GM12878 (cell line): ENCODE measurements at regions not wholly inside any gene's neighbourhood (a gene's known extent, or its start where the extent isn't known, plus 50 kb on each side); places are given as distances from the start of the nearest gene placed in this dataset.

Experiments
- ATAC-seq: fragments of 200-7000 bp; cut with Tn5 transposase; 3 replicates; pipeline ENCODE4 v1.9.1; 2020; ENCODE audit warnings: mild to moderate bottlenecking, moderate library complexity
- BruUV-seq: library from RNA; stranded (reverse); fragments of 400-500 nt; replicated peaks from 2 replicates; lab custom pipeline; 2021; lab: Mats Ljungman, UMichigan
- CTCF ChIA-PET: fragments of 300-600 bp; sonication (Branson Sonifier 250); formaldehyde crosslinking; extraction: SDS; loops from one replicate; lab custom pipeline; 2021; ENCODE audit warnings: inconsistent platforms; lab: Yijun Ruan, JAX
- POLR2A ChIA-PET: fragments of 350-600 bp; formaldehyde crosslinking; extraction: SDS; loops from one replicate; lab custom pipeline; 2021; ENCODE audit warnings: inconsistent platforms; lab: Charles Lee
- RAD21 ChIA-PET: fragments of 300-600 bp; sonication (Branson Sonifier 250); formaldehyde crosslinking; loops from one replicate; lab custom pipeline; 2023; ENCODE audit warnings: antibody characterized with exemption; ENCODE audit not compliant: unreplicated experiment; lab: Charles Lee
- SMC1A ChIA-PET: fragments of 300-600 bp; sonication (Branson Sonifier 250); formaldehyde crosslinking; loops from one replicate; lab custom pipeline; 2023; ENCODE audit not compliant: unreplicated experiment, uncharacterized antibody; lab: Charles Lee
- DNase-seq: peaks from one replicate; pipeline ENCODE4 v3.0.0-alpha.2; 2011; ENCODE audit warnings: low read depth, low spot score
- FAIRE-seq: peaks from 3 replicates; lab custom pipeline; 2011; peaks lifted over from hg19 to GRCh38; lab: Jason Lieb, UNC
- H2AFZ ChIP-seq: 2 replicates; pipeline ENCODE4 v1.6.0; 2011; ENCODE audit warnings: low read depth, low read length, control low read depth; ENCODE audit not compliant: control insufficient read depth
- H3K27ac ChIP-seq: 2 replicates; pipeline ENCODE4 v1.5.1; 2011; ENCODE audit warnings: control low read depth; ENCODE audit not compliant: control insufficient read depth, insufficient read depth
- H3K27me3 ChIP-seq, 2 experiments: replicated peaks in 1 of 2; 2 replicates each; pipeline versions ENCODE4 v1.6.0 to v1.6.1; 2011; ENCODE audit warnings: low read length in 1 of 2; ENCODE audit not compliant: control insufficient read depth in 2 of 2, insufficient read depth in 2 of 2
- H3K36me3 ChIP-seq, 2 experiments: 2 replicates each; pipeline ENCODE4 v1.5.1; 2011; ENCODE audit warnings: low read length in 1 of 2; ENCODE audit not compliant: control insufficient read depth in 2 of 2, insufficient read depth in 2 of 2
- H3K4me1 ChIP-seq: 2 replicates; pipeline ENCODE4 v1.6.1; 2011; ENCODE audit warnings: mild to moderate bottlenecking, low read length, moderate library complexity, mixed read lengths; ENCODE audit not compliant: control insufficient read depth, insufficient read depth
- H3K4me2 ChIP-seq: 2 replicates; pipeline ENCODE4 v1.6.0; 2011; ENCODE audit warnings: control low read depth; ENCODE audit not compliant: control insufficient read depth, insufficient read depth
- H3K4me3 ChIP-seq: fragments of 200-600 bp; sonication (generic); 2 replicates; pipeline ENCODE4 v1.5.1; 2016
- H3K79me2 ChIP-seq: 2 replicates; pipeline ENCODE4 v1.6.0; 2011; ENCODE audit warnings: low read length; ENCODE audit not compliant: control insufficient read depth, insufficient read depth
- H3K9ac ChIP-seq: 2 replicates; pipeline ENCODE4 v1.8.0; 2011; ENCODE audit warnings: low read length, control low read depth, mixed read lengths; ENCODE audit not compliant: control insufficient read depth, insufficient read depth
- H3K9me3 ChIP-seq: replicated peaks from 3 replicates; pipeline ENCODE4 v1.5.1; 2011; ENCODE audit warnings: mild to moderate bottlenecking, low read length; ENCODE audit not compliant: control insufficient read depth, insufficient read depth
- H4K20me1 ChIP-seq: 2 replicates; pipeline ENCODE4 v1.6.0; 2011; ENCODE audit not compliant: control insufficient read depth, insufficient read depth
- CREB1 ChIP-seq: IDR thresholded peaks from 2 replicates; pipeline ENCODE4 v1.6.1; 2012; ENCODE audit warnings: low read depth, mild to moderate bottlenecking, inconsistent platforms
- E2F4 ChIP-seq: IDR thresholded peaks from 2 replicates; pipeline ENCODE4 v1.6.1; 2012; ENCODE audit warnings: low read depth, low read length, improper control_type of control experiment
- HDAC2 ChIP-seq: fragments of 200-600 bp; sonication (generic); IDR thresholded peaks from 2 replicates; pipeline ENCODE4 v1.6.1; 2017
- HDAC6 ChIP-seq: fragments of 200-600 bp; sonication (generic); IDR thresholded peaks from one replicate; pipeline ENCODE4 v1.8.0; 2017; ENCODE audit warnings: antibody characterized with exemption; ENCODE audit not compliant: unreplicated experiment
- IKZF1 ChIP-seq: fragments of 450-650 bp; conservative IDR thresholded peaks from 2 replicates; pipeline ENCODE4 v1.6.1; 2017; ENCODE audit warnings: antibody characterized with exemption, mild to moderate bottlenecking
- MXI1 ChIP-seq: fragments of 150-350 bp; IDR thresholded peaks from 2 replicates; pipeline ENCODE4 v1.6.1; 2011; ENCODE audit warnings: low read depth, mild to moderate bottlenecking, inconsistent platforms, low read length, improper control_type of control experiment
- MYB ChIP-seq: fragments of 150-350 bp; IDR thresholded peaks from 2 replicates; pipeline ENCODE4 v1.6.1; 2014; ENCODE audit warnings: mild to moderate bottlenecking, low read depth, low read length, borderline replicate concordance
- NBN ChIP-seq: fragments of 450-650 bp; IDR thresholded peaks from 2 replicates; pipeline ENCODE4 v1.6.1; 2016
- RCOR1 ChIP-seq: conservative IDR thresholded peaks from 2 replicates; pipeline ENCODE4 v1.6.1; 2012; ENCODE audit warnings: low read depth, low read length, improper control_type of control experiment
- SMAD1 ChIP-seq: fragments of 450-650 bp; IDR thresholded peaks from 2 replicates; pipeline ENCODE4 v1.6.1; 2018; ENCODE audit warnings: mild to moderate bottlenecking, low read depth; ENCODE audit not compliant: partially characterized antibody
- SP1 ChIP-seq: IDR thresholded peaks from one replicate; pipeline ENCODE4 v1.6.1; 2011; ENCODE audit warnings: low read depth, low read length
- SUPT20H ChIP-seq: IDR thresholded peaks from 2 replicates; pipeline ENCODE4 v1.6.1; 2011; ENCODE audit warnings: low read depth, mild to moderate bottlenecking, low read length, moderate library complexity, borderline replicate concordance; ENCODE audit not compliant: control insufficient read depth
- TBL1XR1 ChIP-seq: IDR thresholded peaks from 2 replicates; pipeline ENCODE4 v1.6.1; 2012; ENCODE audit warnings: low read depth, low read length, improper control_type of control experiment
- WRNIP1 ChIP-seq: IDR thresholded peaks from 2 replicates; pipeline ENCODE4 v1.6.1; 2011; ENCODE audit warnings: low read depth, low read length, improper control_type of control experiment, borderline replicate concordance
- ZBTB11 ChIP-seq: fragments of 450-650 bp; formaldehyde crosslinking; IDR thresholded peaks from 2 replicates; pipeline ENCODE4 v1.5.0; 2022; ENCODE audit warnings: mild to moderate bottlenecking, missing genetic modification characterization
- WGBS: methylation state at CpG from one replicate; pipeline ENCODE4 v1.1.6; 2016; ENCODE audit warnings: low lambda C conversion rate; ENCODE audit not compliant: insufficient replicate concordance, insufficient coverage; ENCODE audit errors: missing lambda C conversion rate; 5-methylcytosine and 5-hydroxymethylcytosine counted together
- in situ Hi-C: fragments of 300-500 bp; cut with MboI; formaldehyde crosslinking; loops from 9 replicates; pipeline ENCODE4 v1.14.3; 2018; ENCODE audit warnings: mixed read lengths
- intact Hi-C: fragments of 100-400 bp; cut with micrococcal nuclease; formaldehyde crosslinking; loops from one replicate; pipeline ENCODE4 v1.14.2; 2022; ENCODE audit not compliant: unreplicated experiment

- FAIRE-seq = no peak
- RAD21 ChIA-PET = no interaction called here
These were observed 401.9 kb downstream of the LNPK start for GRCh38 chr2:175599966-175600831.

More at GRCh38 chr2:175599966-175600831, 401.9 kb downstream of the LNPK start:
- intact Hi-C loops = no loop called here
- WGBS = 13% methylated on average over 7 of the region's 7 CpGs
- no peak overlapping the region for H3K9ac ChIP-seq
- POLR2A ChIA-PET = no interaction called here
- no peaks in the 10 kb centered on the region for H3K27me3 ChIP-seq
- no peaks in the 10 kb centered on the region for H3K36me3 ChIP-seq
- no peak for ATAC-seq
- BruUV-seq = no TSS peak
- no peaks in the 10 kb centered on the region for H3K79me2 ChIP-seq
- in situ Hi-C loops = no loop called here
- SMC1A ChIA-PET = no interaction called here
- DNase-seq = no peak
- H3K27ac ChIP-seq = no peak overlapping the region
- H4K20me1 ChIP-seq = no peaks in the 10 kb centered on the region
- TF ChIP-seq ZBTB11 (CRISPR knock-in tag) (no peak), SUPT20H (no peak), RCOR1 (no peak), CREB1 (no peak), IKZF1 (no peak), E2F4 (no peak), NBN (no peak), HDAC2 (no peak), WRNIP1 (no peak), MXI1 (no peak), HDAC6 (no peak), SMAD1 (no peak), TBL1XR1 (no peak), SP1 (no peak), MYB (no peak)
- H2AFZ ChIP-seq = no peak overlapping the region
- H3K4me2 ChIP-seq = no peak overlapping the region
- no peak overlapping the region for H3K4me3 ChIP-seq
- no peaks in the 10 kb centered on the region for H3K4me1 ChIP-seq
- no peaks in the 10 kb centered on the region for H3K9me3 ChIP-seq
- CTCF ChIA-PET = no interaction called here
